Osteoblast (primary cell): ENCODE measurements at regions not wholly inside any gene's neighbourhood (a gene's known extent, or its start where the extent isn't known, plus 50 kb on each side); places are given as distances from the start of the nearest gene placed in this dataset.

Experiments
- DNase-seq: peaks from one replicate; pipeline ENCODE4 v3.0.0; 2011; ENCODE audit warnings: low spot score, mixed read lengths; ENCODE audit not compliant: insufficient read length; ENCODE audit errors: missing footprints
- H2AFZ ChIP-seq: 2 replicates; pipeline ENCODE4 v1.6.0; 2011; ENCODE audit warnings: mild to moderate bottlenecking, low read length
- H3K27ac ChIP-seq: 2 replicates; pipeline ENCODE4 v1.5.1; 2011; ENCODE audit warnings: mild to moderate bottlenecking, low read depth, low read length, moderate library complexity
- H3K27me3 ChIP-seq: 2 replicates; pipeline ENCODE4 v1.6.0; 2012; ENCODE audit warnings: mild to moderate bottlenecking, control low read depth, inconsistent platforms, low read length, moderate library complexity; ENCODE audit not compliant: insufficient read depth
- H3K36me3 ChIP-seq: 2 replicates; pipeline ENCODE4 v1.5.1; 2011; ENCODE audit warnings: mild to moderate bottlenecking, low read length, control low read depth, moderate library complexity; ENCODE audit not compliant: insufficient read depth
- H3K4me1 ChIP-seq: 2 replicates; pipeline ENCODE4 v1.5.1; 2011; ENCODE audit warnings: mild to moderate bottlenecking, low read length, control low read depth, moderate library complexity; ENCODE audit not compliant: insufficient read depth
- H3K4me2 ChIP-seq: 2 replicates; pipeline ENCODE4 v1.6.0; 2011; ENCODE audit warnings: mild to moderate bottlenecking, low read length; ENCODE audit not compliant: insufficient read depth
- H3K4me3 ChIP-seq: fragments of 200-600 bp; sonication (generic); 3 replicates; pipeline ENCODE4 v1.5.1; 2012; ENCODE audit warnings: mild to moderate bottlenecking, low read length, inconsistent platforms; ENCODE audit not compliant: insufficient read depth
- H3K79me2 ChIP-seq: 2 replicates; pipeline ENCODE4 v1.6.0; 2012; ENCODE audit warnings: mild to moderate bottlenecking, low read length, control low read depth, inconsistent platforms; ENCODE audit not compliant: insufficient read depth
- H3K9me3 ChIP-seq: 2 replicates; pipeline ENCODE4 v1.5.1; 2011; ENCODE audit warnings: low read depth, low read length, control low read depth
- H4K20me1 ChIP-seq: 2 replicates; pipeline ENCODE4 v1.6.0; 2012; ENCODE audit warnings: mild to moderate bottlenecking, low read length, control low read depth; ENCODE audit not compliant: insufficient read depth
- TF ChIP-seq, protein P1 (sequence below): IDR thresholded peaks from 2 replicates; pipeline ENCODE4 v1.5.1; 2011; ENCODE audit warnings: mild to moderate bottlenecking, low read depth, low read length, moderate library complexity; ENCODE audit errors: extremely low read depth

DNA sequence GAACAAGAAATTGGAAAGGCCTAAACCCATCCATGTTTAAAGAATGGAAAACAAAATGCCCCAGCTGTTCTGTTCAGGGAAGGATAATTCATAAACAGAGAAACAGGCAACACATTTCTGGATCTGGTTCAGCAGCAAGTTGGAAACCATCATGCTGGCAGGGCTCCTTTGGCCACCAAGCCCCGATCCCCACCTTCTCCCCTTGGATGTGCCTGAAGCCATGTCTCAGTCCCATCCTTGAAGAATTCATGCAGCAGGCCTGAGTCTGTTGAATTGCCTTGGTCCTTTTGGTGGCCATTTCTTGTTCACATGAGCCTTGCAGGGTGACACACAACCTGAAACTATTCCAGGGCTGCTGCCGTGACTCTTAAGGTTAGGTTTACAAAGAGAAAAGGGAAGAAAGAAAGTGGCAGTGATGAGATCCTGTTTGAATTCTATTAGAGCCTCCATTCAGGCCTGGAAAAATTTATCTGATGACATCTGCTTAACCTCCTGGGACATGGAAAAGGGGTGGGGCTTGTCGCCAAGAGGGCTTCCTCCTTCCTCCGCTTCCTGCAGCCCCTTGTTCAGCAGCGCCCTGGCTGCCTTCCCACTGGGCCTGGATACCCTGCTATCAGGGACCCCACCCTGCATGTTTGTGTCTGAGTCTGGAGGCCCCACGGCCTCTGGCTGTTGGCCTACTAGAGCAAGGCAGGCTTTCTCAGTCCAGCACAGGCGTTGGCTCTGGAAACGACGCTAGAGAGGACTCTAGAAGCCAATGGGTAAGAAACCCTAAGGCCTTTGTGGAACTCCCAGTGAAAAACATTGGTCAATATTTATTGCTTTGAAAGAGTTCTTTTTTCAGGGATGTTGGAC, 341.9 kb downstream of the C12orf75 start:
- H3K4me3 ChIP-seq, result no peak overlapping the region
- H3K9me3 ChIP-seq, result no peaks in the 10 kb centered on the region
- no peak overlapping the region for H3K27ac ChIP-seq
- H2AFZ ChIP-seq, result no peak overlapping the region
- DNase-seq, result no peak
- H4K20me1 ChIP-seq, result no peaks in the 10 kb centered on the region
- H3K36me3 ChIP-seq, result no peaks in the 10 kb centered on the region
- no peaks in the 10 kb centered on the region for H3K27me3 ChIP-seq
- no peak overlapping the region for H3K4me2 ChIP-seq
- no peaks in the 10 kb centered on the region for H3K79me2 ChIP-seq
- H3K4me1 ChIP-seq, result no peaks in the 10 kb centered on the region
- TF ChIP-seq, protein P1, sequence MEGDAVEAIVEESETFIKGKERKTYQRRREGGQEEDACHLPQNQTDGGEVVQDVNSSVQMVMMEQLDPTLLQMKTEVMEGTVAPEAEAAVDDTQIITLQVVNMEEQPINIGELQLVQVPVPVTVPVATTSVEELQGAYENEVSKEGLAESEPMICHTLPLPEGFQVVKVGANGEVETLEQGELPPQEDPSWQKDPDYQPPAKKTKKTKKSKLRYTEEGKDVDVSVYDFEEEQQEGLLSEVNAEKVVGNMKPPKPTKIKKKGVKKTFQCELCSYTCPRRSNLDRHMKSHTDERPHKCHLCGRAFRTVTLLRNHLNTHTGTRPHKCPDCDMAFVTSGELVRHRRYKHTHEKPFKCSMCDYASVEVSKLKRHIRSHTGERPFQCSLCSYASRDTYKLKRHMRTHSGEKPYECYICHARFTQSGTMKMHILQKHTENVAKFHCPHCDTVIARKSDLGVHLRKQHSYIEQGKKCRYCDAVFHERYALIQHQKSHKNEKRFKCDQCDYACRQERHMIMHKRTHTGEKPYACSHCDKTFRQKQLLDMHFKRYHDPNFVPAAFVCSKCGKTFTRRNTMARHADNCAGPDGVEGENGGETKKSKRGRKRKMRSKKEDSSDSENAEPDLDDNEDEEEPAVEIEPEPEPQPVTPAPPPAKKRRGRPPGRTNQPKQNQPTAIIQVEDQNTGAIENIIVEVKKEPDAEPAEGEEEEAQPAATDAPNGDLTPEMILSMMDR, result no peak

- H3K27me3 ChIP-seq, result no peaks in the 10 kb centered on the region
- no peak overlapping the region for H3K4me3 ChIP-seq
- DNase-seq, result no peak
- H2AFZ ChIP-seq, result no peak overlapping the region
- H3K4me1 ChIP-seq, result no peaks in the 10 kb centered on the region
- H4K20me1 ChIP-seq, result no peaks in the 10 kb centered on the region
- no peaks in the 10 kb centered on the region for H3K36me3 ChIP-seq
- no peaks in the 10 kb centered on the region for H3K9me3 ChIP-seq
- no peak overlapping the region for H3K27ac ChIP-seq
- no peak overlapping the region for H3K4me2 ChIP-seq
- TF ChIP-seq, protein P1, result no peak
- no peaks in the 10 kb centered on the region for H3K79me2 ChIP-seq
Observed at GRCh38 chr12:105674871-105675699, 344.6 kb downstream of the C12orf75 start.

DNA sequence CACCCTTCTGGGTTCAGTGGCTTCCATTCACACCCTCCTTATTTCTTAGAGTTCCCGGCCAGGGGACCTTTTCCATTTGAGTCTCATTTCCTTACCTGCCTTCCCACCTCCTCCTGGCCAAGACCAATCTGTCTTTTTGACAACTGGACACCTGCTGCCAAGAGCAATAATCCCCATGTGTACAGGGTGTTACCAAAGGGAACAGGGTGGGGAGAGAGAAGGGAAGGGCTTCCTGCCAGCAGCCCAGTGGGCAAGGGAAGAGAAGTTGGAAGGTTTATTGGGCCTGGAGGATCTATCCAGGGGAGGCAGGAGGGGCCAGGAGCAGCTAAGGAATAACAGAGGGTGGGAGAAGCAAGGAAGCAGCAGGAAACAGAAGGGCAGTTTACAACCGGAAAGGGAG, 346.2 kb downstream of the C12orf75 start:
- TF ChIP-seq, protein P1, result no peak
- no peaks in the 10 kb centered on the region for H4K20me1 ChIP-seq
- no peak overlapping the region for H3K27ac ChIP-seq
- no peak overlapping the region for H3K4me2 ChIP-seq
- H3K27me3 ChIP-seq, result no peaks in the 10 kb centered on the region
- H3K9me3 ChIP-seq, result no peaks in the 10 kb centered on the region
- no peak overlapping the region for H3K4me3 ChIP-seq
- no peaks in the 10 kb centered on the region for H3K4me1 ChIP-seq
- no peak overlapping the region for H2AFZ ChIP-seq
- H3K36me3 ChIP-seq, result no peaks in the 10 kb centered on the region
- no peaks in the 10 kb centered on the region for H3K79me2 ChIP-seq
- no peak for DNase-seq

GRCh38 chr12:105677672-105678071, 347.2 kb downstream of the C12orf75 start:
- no peaks in the 10 kb centered on the region for H4K20me1 ChIP-seq
- TF ChIP-seq, protein P1, result no peak

More at GRCh38 chr12:105677672-105678071, 347.2 kb downstream of the C12orf75 start:
- H2AFZ ChIP-seq, result no peak overlapping the region
- H3K27ac ChIP-seq, result no peak overlapping the region
- H3K4me2 ChIP-seq, result no peak overlapping the region
- no peak for DNase-seq
- H3K36me3 ChIP-seq, result no peaks in the 10 kb centered on the region
- no peaks in the 10 kb centered on the region for H3K79me2 ChIP-seq
- H3K4me1 ChIP-seq, result no peaks in the 10 kb centered on the region
- no peak overlapping the region for H3K4me3 ChIP-seq
- no peaks in the 10 kb centered on the region for H3K9me3 ChIP-seq
- H3K27me3 ChIP-seq, result no peaks in the 10 kb centered on the region
